Esophagus squamous epithelium (tissue), 4 donors: ENCODE measurements at regions not wholly inside any gene's neighbourhood (a gene's known extent, or its start where the extent isn't known, plus 50 kb on each side); places are given as distances from the start of the nearest gene placed in this dataset.

Experiments used
- CTCF ChIP-seq, 6 experiments: fragments of 450-650 bp in 4 of 6; fragments of 200-600 bp in 2 of 6; sonication (generic) in 2 of 6; IDR thresholded peaks; one replicate each; pipeline ENCODE4 v1.5.1; 2016 to 2019; ENCODE audit warnings: antibody characterized with exemption in 6 of 6, mild to moderate bottlenecking in 4 of 6, moderate library complexity in 4 of 6
- POLR2A ChIP-seq, 4 donors: fragments of 450-650 bp; IDR thresholded peaks; one replicate each; pipeline ENCODE4 v1.6.1; 2017; ENCODE audit warnings: antibody characterized with exemption in 4 of 4, mild to moderate bottlenecking in 4 of 4, moderate library complexity in 3 of 4

DNA sequence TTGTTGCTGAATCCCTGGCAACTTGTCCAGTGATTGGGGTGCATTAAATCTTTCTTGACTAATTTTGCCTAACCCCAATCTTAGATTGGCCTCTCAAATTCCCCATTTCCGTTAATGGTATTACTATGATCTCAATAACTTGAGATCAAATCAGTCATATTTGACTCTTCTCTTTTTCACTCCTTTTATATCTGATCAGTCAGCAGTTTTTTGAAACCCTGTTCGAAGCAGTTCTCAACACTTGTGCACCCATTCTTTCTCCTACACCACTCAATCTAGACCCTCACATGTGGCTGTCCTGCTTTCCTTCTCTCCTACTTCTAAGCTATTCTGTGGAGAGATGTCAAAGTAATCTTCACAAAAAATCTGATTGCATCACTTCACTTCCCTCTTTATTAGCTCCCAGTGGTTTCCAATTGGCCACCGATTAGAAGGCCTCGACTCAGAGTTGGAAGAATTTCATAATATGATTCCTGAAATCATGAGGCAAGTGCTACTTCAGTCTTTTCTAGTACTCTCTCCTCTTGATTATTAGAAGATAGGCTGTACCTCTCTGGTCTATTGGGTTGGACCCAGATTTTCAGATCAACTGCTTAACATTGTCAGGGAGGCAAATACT, 128.9 kb downstream of the ZNF365 start:
- TF ChIP-seq CTCF (IDR thresholded peaks at IDR 0.05) (no peak), POLR2A (IDR thresholded peaks at IDR 0.05) (no peak)
